GM12891 (cell line): ENCODE measurements at regions not wholly inside any gene's neighbourhood (a gene's known extent, or its start where the extent isn't known, plus 50 kb on each side); places are given as distances from the start of the nearest gene placed in this dataset.
"Not testable (repeated sequence)": the region's sequence is repeated elsewhere in the genome, so short reads cannot be mapped to it uniquely, and the experiment has no call there.

Experiments
- DNase-seq: peaks from one replicate; pipeline ENCODE4 v3.0.0; 2011; ENCODE audit warnings: low spot score; ENCODE audit not compliant: insufficient read length
- FAIRE-seq: peaks from 2 replicates; lab custom pipeline; 2011; peaks lifted over from hg19 to GRCh38; lab: Jason Lieb, UNC
- PAX5 ChIP-seq: IDR thresholded peaks from 2 replicates; pipeline ENCODE4 v1.6.1; 2011; ENCODE audit warnings: low read length, moderate library complexity, mild to moderate bottlenecking; ENCODE audit not compliant: insufficient read depth, severe bottlenecking
- POLR2A ChIP-seq: IDR thresholded peaks from 2 replicates; pipeline ENCODE4 v1.6.1; 2011; ENCODE audit warnings: low read depth, low read length, control low read depth
- POLR2AphosphoS5 ChIP-seq: IDR thresholded peaks from 2 replicates; pipeline ENCODE4 v1.6.1; 2011; ENCODE audit warnings: low read depth, low read length, control low read depth
- POU2F2 ChIP-seq: IDR thresholded peaks from 2 replicates; pipeline ENCODE4 v1.6.1; 2011; ENCODE audit warnings: low read depth, mild to moderate bottlenecking, control low read depth, low read length, moderate library complexity
- SPI1 ChIP-seq: IDR thresholded peaks from 2 replicates; pipeline ENCODE4 v1.6.1; 2011; ENCODE audit warnings: low read depth, low read length, control low read depth
- TAF1 ChIP-seq: IDR thresholded peaks from 2 replicates; pipeline ENCODE4 v1.6.1; 2011; ENCODE audit warnings: low read depth, low read length, control low read depth

DNA sequence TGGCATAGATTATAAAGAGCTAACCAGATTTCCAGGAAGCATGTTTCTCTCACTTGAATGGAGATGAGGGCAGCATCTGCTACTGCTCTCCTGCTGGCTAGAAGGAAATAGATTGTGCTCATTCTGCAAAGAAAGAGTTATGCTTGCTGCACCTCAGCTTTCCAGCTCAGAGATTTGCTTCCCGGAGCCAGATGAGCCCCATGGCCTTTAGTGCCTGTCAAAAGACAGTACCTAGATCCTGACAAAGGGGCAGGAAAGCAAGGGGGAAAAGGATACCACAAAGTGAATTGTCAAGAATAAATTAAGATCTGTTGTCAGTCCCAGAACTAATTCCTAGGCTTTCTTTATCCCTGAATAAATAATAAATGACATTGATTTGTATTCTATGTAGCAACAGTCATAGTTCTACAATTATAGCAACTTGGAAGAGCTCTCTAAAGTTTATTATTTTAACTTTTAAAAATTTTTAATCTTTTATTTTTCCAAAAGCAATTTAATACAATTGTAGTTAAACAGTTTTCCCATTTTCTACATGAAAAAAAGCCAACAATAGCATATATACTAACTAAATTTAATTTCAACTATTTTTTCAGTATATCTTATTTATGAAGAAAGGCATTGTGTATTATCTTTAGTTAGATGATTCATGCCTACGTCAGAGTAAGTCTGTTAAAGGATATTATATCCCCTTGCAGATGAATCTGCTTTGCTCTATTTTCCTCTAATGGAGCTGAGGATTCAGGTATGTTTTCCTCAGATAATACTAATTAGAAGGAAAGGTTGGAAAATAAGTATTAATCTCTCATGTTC, 306.1 kb upstream of the DDI1 start:
- DNase-seq (no peak), FAIRE-seq (no peak)
- TF ChIP-seq POU2F2: no peak
- no peak for TF ChIP-seq TAF1
- TF ChIP-seq POLR2A: no peak
- TF ChIP-seq PAX5: no peak
- no peak for TF ChIP-seq POLR2AphosphoS5
- no peak for TF ChIP-seq SPI1

GRCh38 chr11:103731670-103732069, 304.8 kb upstream of the DDI1 start:
- FAIRE-seq (no peak), DNase-seq (no peak)
- TF ChIP-seq POLR2A: no peak
- no peak for TF ChIP-seq POLR2AphosphoS5
- TF ChIP-seq SPI1: no peak
- no peak for TF ChIP-seq TAF1
- TF ChIP-seq PAX5: no peak
- TF ChIP-seq POU2F2: no peak

DNA sequence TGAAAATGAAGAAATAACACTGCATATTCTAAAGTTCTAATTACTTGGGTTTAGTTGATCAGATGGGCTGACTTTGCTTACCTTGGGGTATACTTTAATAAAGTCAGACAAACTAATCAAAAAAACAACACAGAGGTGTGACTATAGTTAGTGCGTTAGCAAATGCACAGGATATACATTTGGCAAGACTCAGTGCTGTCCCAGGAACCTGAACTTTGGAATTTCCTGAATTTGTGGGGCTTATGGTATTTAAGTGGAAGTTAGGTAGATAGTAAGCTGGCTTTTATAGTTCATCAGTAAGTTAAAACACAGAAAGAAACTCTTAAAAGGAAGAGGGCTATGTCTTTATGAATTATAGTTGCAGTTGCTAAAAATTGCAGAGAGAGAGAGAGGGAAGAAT, 302.6 kb upstream of the DDI1 start:
- DNase-seq (no peak), FAIRE-seq (no peak)
- no peak for TF ChIP-seq POU2F2
- TF ChIP-seq SPI1: no peak
- no peak for TF ChIP-seq POLR2A
- no peak for TF ChIP-seq PAX5
- TF ChIP-seq POLR2AphosphoS5: no peak
- no peak for TF ChIP-seq TAF1

DNA sequence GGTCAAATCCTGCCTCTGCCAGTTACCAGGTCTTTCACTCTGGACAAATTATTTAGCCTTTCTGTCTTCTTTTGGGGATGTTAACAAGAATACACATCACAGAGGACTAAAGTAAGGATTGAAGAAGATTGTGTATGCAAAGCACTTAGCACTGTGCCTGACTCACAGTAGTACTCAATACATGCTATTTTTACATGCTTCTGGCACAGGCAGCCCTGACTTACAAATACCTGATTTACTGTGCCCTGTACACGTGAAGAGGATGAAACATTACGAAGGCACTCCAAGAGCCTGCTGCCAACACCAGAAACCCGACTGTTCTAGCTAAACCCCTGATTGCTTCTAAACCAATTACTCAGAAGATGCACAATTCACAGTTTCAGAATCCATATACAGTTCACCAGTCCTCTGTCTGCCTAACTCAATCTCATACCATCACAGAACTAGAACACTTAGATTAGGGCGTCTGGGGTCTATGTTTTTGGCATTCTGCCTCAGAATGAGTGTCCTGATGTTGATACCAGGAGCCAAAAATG, 300.9 kb upstream of the DDI1 start:
- DNase-seq (no peak), FAIRE-seq (no peak)
- TF ChIP-seq TAF1: no peak
- no peak for TF ChIP-seq PAX5
- TF ChIP-seq POLR2A: no peak
- no peak for TF ChIP-seq POU2F2
- no peak for TF ChIP-seq POLR2AphosphoS5
- no peak for TF ChIP-seq SPI1

GRCh38 chr11:103736315-103737036, 300.0 kb upstream of the DDI1 start:
- TF ChIP-seq TAF1: no peak
- TF ChIP-seq POLR2AphosphoS5: no peak
- no peak for TF ChIP-seq PAX5
- TF ChIP-seq POU2F2: no peak
- no peak for TF ChIP-seq POLR2A
- TF ChIP-seq SPI1: no peak

DNA sequence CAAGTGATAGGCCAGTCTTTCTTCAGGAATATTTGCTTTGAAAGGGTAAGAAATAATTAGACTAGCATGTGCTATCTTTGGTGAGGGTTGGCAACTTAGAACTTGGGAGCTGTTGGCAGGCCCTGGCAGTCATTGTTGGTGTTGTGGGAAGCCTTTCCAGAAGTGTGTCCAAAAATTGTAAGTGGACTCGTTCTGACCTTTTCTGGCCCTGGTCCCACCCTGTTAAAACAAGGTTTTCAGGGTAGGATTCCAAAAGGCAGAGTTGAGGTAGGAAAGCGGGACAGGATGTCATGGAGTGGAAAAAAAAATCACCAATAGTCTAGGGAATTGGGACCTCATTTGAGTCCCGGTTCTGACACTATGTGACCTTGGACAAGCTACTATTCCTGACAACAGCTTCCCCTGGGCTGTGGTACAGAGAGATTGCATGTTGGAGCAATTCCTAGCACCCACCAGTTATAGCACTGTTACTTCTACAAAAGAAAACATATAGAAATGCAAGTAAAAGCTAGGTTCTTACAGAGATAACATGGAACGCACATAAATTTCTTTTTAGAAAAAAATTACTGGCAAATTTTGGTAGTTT, 299.3 kb upstream of the DDI1 start:
- DNase-seq (no peak), FAIRE-seq (no peak)
- TF ChIP-seq TAF1: no peak
- no peak for TF ChIP-seq PAX5
- TF ChIP-seq SPI1: no peak
- TF ChIP-seq POLR2A: no peak
- TF ChIP-seq POLR2AphosphoS5: no peak
- TF ChIP-seq POU2F2: no peak

More at GRCh38 chr11:103736315-103737036, 300.0 kb upstream of the DDI1 start:
- FAIRE-seq: no peak
- no peak for DNase-seq

DNA sequence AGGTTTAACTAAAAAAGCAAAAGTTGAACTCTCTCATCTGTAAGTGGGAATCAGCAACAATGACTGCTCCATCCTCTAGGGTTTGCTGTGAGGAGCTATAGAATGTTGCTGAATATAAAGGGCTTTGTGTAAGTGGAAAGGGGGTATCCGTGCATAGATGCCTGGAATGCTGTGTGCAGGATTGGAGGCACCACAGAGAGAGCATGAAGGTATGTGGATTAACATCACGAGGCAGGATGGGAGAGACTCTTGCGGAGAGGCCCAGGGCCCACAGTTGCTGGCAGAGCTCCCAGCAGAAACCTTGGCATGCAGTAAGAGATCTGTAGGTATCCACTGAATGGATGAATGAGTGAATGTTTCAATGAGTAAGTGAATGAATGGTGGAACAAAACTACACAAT, 298.7 kb upstream of the DDI1 start:
- DNase-seq (no peak), FAIRE-seq (no peak)
- TF ChIP-seq POLR2AphosphoS5 (no peak), SPI1 (no peak), TAF1 (no peak), PAX5 (no peak), POLR2A (no peak), POU2F2 (no peak)

GRCh38 chr11:103739074-103739796, 297.2 kb upstream of the DDI1 start:
- not testable (repeated sequence) for FAIRE-seq, DNase-seq

GRCh38 chr11:103744496-103745153, 291.8 kb upstream of the DDI1 start:
- DNase-seq: no peak
- TF ChIP-seq SPI1 (no peak), POU2F2 (no peak)
- FAIRE-seq: no peak
